Right atrium auricular region (tissue), 2 donors: ENCODE measurements at regions not wholly inside any gene's neighbourhood (a gene's known extent, or its start where the extent isn't known, plus 50 kb on each side); places are given as distances from the start of the nearest gene placed in this dataset.

ENCODE experiments used
- DNase-seq: peaks from one replicate; pipeline ENCODE4 v3.0.0-alpha.2; 2019; ENCODE audit warnings: low spot score
- H3K27ac ChIP-seq, 2 donors: fragments of 200-600 bp; sonication (generic); 1 replicate in 1 of 2; 2 replicates in 1 of 2; pipeline ENCODE4 v1.5.1; 2016 to 2019
- H3K27me3 ChIP-seq, 2 donors: fragments of 200-600 bp; sonication (generic); one replicate each; pipeline versions ENCODE4 v1.5.1 to v1.6.0; 2017 to 2019
- H3K36me3 ChIP-seq: fragments of 200-600 bp; sonication (generic); one replicate; pipeline ENCODE4 v1.5.1; 2016
- H3K4me1 ChIP-seq, 2 donors: fragments of 200-600 bp; sonication (generic); one replicate each; pipeline versions ENCODE4 v1.5.1 to v1.6.0; 2017 to 2019
- H3K4me3 ChIP-seq, 2 donors: fragments of 200-600 bp; sonication (generic); 1 replicate in 1 of 2; 2 replicates in 1 of 2; pipeline ENCODE4 v1.5.1; 2017 to 2019; ENCODE audit warnings: mild to moderate bottlenecking in 1 of 2, moderate library complexity in 1 of 2
- H3K9me3 ChIP-seq, 2 donors: fragments of 200-600 bp; sonication (generic); one replicate each; pipeline ENCODE4 v1.5.1; 2019
- TF ChIP-seq, protein P1 (sequence below), 2 donors: fragments of 200-600 bp; sonication (generic); IDR thresholded peaks; one replicate each; pipeline ENCODE4 v1.5.1; 2019; ENCODE audit warnings: antibody characterized with exemption in 2 of 2

DNA sequence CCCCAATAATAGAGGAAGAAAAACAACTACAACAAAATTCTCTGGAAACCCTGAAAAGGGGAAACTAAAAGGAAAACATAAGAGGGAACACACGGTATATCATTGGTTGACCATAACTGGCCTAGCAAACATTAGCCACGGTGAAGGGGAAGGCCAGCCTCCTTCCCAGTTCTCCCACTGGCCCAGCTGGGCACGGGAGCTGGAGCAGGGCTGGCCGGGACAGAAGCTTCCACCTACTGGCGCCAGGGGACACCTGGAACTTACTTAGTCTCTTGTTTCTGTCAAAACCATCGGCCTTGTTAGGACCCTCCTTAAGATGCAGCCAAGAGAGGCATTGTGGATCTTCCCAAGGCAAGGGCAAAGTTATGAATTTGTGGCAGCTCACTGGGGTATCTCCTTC lies 56.1 kb upstream of the DLGAP1 start:
- Histone ChIP-seq H3K9me3 (no peaks in the 10 kb centered on the region), H3K36me3 (no peaks in the 10 kb centered on the region), H3K27ac (no peak overlapping the region), H3K4me3 (no peak overlapping the region), H3K27me3 (no peaks in the 10 kb centered on the region), H3K4me1 (no peaks in the 10 kb centered on the region)
- no peak for DNase-seq
- TF ChIP-seq, protein P1, sequence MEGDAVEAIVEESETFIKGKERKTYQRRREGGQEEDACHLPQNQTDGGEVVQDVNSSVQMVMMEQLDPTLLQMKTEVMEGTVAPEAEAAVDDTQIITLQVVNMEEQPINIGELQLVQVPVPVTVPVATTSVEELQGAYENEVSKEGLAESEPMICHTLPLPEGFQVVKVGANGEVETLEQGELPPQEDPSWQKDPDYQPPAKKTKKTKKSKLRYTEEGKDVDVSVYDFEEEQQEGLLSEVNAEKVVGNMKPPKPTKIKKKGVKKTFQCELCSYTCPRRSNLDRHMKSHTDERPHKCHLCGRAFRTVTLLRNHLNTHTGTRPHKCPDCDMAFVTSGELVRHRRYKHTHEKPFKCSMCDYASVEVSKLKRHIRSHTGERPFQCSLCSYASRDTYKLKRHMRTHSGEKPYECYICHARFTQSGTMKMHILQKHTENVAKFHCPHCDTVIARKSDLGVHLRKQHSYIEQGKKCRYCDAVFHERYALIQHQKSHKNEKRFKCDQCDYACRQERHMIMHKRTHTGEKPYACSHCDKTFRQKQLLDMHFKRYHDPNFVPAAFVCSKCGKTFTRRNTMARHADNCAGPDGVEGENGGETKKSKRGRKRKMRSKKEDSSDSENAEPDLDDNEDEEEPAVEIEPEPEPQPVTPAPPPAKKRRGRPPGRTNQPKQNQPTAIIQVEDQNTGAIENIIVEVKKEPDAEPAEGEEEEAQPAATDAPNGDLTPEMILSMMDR (IDR thresholded peaks at IDR 0.05): no peak

DNA sequence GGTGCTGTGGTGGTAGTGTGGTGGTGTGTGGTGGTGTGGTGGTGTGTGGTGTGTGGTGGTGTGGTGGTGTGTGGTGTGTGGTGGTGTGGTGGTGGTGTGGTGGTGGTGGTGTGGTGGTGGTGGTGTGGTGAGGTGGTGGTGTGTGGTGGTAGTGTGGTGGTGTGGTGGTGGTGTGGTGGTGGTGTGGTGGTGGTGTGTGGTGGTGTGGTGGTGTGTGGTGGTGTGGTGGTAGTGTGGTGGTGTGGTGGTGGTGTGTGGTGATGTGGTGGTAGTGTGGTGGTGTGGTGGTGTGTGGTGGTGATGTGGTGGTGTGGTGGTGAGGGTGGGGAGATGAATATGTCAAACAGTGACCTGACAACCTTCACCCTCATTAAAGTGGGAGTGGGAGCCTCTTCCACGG lies 55.6 kb upstream of the DLGAP1 start:
- no peak for DNase-seq
- TF ChIP-seq, protein P1 (IDR thresholded peaks at IDR 0.05): no peak
- Histone ChIP-seq H3K27ac (no peak overlapping the region), H3K4me3 (no peak overlapping the region), H3K27me3 (no peaks in the 10 kb centered on the region), H3K4me1 (no peaks in the 10 kb centered on the region), H3K9me3 (no peaks in the 10 kb centered on the region), H3K36me3 (no peaks in the 10 kb centered on the region)

DNA sequence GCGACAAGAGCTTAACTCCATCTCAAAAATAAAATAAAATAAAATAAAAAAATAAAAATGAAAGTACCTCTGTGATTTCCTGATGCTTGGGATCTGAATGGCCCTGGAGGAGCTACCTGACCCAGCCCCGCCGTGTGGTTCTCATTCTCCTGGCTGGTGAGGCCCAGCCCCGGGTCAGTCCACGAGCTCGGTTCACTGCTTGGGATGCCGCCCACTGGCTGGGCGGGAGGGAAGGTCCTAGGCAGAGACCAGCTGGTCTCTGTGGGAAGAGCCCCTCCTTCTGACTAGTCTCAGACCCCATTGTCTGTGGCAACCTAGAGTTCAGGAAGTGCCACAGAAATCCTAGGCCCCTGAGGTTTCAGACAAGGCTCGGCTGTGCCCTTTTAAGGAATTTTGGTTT lies 55.1 kb upstream of the DLGAP1 start:
- Histone ChIP-seq H3K27me3 (no peaks in the 10 kb centered on the region), H3K36me3 (no peaks in the 10 kb centered on the region), H3K27ac (no peak overlapping the region), H3K9me3 (no peaks in the 10 kb centered on the region), H3K4me3 (no peak overlapping the region), H3K4me1 (no peaks in the 10 kb centered on the region)
- no peak for DNase-seq
- TF ChIP-seq, protein P1 (IDR thresholded peaks at IDR 0.05): no peak
